Loucy (cell line): ENCODE measurements at regions not wholly inside any gene's neighbourhood (a gene's known extent, or its start where the extent isn't known, plus 50 kb on each side); places are given as distances from the start of the nearest gene placed in this dataset.

ENCODE experiments used
- EZH2phosphoT487 ChIP-seq: fragments of 200-600 bp; IDR thresholded peaks from 2 replicates; pipeline ENCODE4 v1.6.1; 2018; ENCODE audit warnings: antibody characterized with exemption, mild to moderate bottlenecking, moderate library complexity, borderline replicate concordance
- TF ChIP-seq, protein P1 (sequence below): fragments of 200-600 bp; sonication (generic); conservative IDR thresholded peaks from 2 replicates; pipeline ENCODE4 v1.5.1; 2014; ENCODE audit warnings: mild to moderate bottlenecking, antibody characterized with exemption, low read length

- TF ChIP-seq, protein P1, sequence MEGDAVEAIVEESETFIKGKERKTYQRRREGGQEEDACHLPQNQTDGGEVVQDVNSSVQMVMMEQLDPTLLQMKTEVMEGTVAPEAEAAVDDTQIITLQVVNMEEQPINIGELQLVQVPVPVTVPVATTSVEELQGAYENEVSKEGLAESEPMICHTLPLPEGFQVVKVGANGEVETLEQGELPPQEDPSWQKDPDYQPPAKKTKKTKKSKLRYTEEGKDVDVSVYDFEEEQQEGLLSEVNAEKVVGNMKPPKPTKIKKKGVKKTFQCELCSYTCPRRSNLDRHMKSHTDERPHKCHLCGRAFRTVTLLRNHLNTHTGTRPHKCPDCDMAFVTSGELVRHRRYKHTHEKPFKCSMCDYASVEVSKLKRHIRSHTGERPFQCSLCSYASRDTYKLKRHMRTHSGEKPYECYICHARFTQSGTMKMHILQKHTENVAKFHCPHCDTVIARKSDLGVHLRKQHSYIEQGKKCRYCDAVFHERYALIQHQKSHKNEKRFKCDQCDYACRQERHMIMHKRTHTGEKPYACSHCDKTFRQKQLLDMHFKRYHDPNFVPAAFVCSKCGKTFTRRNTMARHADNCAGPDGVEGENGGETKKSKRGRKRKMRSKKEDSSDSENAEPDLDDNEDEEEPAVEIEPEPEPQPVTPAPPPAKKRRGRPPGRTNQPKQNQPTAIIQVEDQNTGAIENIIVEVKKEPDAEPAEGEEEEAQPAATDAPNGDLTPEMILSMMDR: no peak
- no peak for TF ChIP-seq EZH2phosphoT487
Observed at GRCh38 chr14:34266344-34266743, 195.7 kb downstream of the SPTSSA start.
